CD4-positive, alpha-beta T cell treated with Interleukin-4 for 1 hour (primary cell): ENCODE measurements at regions not wholly inside any gene's neighbourhood (a gene's known extent, or its start where the extent isn't known, plus 50 kb on each side); places are given as distances from the start of the nearest gene placed in this dataset.

Experiments used
- DNase-seq, 2 donors: peaks; one replicate each; pipeline ENCODE4 v3.0.0-alpha.2; 2020 to 2022

- DNase-seq: no peak
These were observed 105.0 kb downstream of the TRIM29 start for GRCh38 chr11:120032766-120033390.

DNA sequence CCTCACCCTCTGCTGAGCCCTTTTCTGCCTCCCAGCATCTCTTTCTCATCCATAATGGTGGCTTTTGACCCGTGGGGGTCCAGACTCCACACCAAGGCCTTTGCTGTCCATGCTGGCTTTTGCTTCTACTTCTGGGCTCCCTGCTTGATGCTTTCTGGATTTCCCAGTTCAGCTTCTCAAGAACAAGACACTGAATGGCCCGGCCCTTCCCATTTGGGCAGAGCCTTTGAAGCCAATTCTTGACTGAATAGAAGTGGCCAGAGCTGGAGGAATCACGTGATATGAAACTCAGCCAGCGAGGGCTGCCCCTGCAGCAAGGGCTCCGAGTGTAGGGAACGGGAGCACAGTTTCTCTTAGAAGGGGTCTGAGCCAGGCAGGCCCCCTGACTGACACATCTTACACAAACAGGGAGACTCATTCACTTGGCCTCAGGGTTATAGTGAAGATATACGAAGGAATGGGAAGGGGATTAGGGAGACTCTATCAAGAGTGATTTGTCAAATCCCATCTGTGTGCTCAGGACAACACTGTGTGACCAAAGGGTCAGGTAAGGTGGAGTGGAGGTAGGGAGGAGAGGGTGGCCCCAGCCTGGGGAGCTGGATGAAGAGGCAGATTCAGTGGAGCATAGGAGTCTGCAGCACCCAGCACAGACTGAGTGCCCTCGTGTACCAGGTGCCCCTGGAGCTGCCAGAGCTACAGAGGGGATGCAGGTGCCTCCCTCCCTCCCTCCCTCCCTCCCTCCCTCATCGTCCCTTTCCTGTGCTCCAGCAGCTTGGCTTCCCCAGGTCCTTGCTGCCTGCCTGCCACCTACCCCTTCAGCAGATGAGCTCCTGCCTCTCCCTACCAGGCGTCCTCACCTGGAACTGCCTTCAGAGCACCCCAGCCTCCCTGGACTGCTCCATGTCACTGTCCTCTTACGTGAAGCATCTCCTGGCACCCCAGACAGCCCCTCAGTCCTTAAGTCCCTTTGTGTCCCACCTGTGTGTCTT lies 106.0 kb downstream of the TRIM29 start:
- no peak for DNase-seq

GRCh38 chr11:120031156-120031555 lies 106.8 kb downstream of the TRIM29 start:
- no peak for DNase-seq

DNA sequence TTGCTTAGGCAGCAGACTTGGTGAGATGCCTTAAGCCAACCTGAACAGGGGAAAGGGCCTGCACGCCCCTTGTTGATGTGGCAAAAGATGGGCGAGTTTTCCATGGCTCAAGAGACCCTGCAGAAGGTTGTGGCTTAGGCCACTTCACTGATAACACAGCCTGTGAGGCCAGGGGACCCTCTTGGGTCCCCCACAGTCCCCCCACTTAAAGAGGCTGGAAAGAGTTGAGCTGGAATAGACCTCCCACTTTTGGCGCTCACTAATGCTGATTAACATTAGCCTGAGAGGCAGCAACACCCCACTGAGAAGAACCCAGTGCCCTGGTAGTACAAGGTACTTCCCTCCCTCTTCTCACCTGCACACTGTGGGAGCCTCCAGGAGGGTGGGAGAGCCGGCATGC lies 107.5 kb downstream of the TRIM29 start:
- DNase-seq: no peak

DNA sequence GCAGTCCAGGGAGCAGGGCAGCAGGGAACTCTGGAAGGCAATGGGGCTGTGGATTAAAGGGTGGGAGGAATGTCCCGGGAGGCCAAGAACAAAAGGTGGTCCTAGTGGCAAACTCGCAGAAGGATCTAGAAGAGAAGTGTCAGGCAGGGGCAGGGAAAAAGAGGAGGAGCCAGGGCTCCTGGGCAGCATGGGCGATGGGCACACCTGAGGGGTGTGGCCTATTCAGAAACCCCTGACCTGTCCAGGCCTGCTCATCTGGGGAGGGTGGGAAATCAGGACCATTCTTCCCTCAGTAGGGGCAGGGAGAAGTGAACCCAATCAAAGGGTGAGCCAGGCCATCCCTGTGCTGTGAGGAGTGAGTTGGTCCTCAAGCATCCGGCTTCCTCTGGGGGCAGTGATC lies 108.6 kb downstream of the TRIM29 start:
- DNase-seq: no peak

DNA sequence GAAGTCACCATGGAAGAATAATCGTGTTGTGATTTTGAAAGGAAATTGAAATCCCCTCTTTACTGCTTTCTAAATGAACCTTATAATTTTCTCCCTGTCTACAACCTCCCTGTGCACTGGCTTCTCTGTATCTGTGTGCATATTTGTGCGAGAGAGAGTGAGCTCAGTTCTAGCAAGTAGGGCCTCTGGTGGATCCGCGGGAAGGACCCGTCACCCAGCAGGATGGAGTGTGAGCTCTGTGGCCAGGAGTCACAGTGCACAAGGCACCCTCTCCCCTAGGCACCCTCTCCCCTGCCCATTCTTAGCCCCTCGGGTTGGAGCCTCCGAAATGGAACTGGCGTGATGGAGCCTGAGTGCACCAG lies 109.0 kb downstream of the TRIM29 start:
- DNase-seq: no peak

- DNase-seq: no peak
These were observed 109.6 kb downstream of the TRIM29 start for GRCh38 chr11:120028181-120028896.

DNA sequence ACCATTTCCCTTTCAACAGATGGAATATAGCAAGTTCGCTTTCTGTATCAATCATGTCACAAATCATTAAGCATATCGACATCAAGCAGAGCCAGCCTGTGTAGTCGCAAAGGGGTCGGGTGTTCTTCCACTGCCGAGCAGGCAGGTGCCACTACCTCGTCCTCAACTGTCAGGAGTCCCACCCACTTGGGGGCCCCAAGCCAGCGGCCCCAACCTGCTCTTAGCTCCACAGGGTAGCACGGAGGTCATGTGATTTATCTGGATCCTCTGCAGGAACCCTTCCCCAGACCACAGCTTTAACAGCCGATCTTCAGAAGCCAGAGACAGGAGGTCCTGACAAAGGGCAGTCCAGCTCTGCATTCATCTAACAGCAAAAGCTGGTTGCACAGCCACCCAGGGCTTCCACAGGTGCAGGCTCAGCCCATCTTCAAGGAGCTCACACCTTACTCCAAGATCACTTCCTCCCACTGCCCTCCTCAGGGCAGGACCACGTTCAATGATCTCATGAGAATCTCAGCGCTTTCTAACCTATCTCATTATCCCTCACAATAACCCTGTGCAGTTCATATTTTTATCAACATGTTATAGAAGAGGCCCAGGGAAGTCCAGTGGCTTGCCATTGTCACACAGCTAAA lies 110.2 kb downstream of the TRIM29 start:
- no peak for DNase-seq

GRCh38 chr11:120025606-120026335 lies 112.1 kb downstream of the TRIM29 start:
- no peak for DNase-seq

- DNase-seq: no peak
These were observed 113.3 kb downstream of the TRIM29 start for GRCh38 chr11:120024586-120024985.

- DNase-seq: no peak
These were observed 113.9 kb downstream of the TRIM29 start for GRCh38 chr11:120024046-120024445.

GRCh38 chr11:120023551-120023950 lies 114.4 kb downstream of the TRIM29 start:
- DNase-seq: no peak

GRCh38 chr11:120023120-120023519 lies 114.8 kb downstream of the TRIM29 start:
- DNase-seq: no peak

DNA sequence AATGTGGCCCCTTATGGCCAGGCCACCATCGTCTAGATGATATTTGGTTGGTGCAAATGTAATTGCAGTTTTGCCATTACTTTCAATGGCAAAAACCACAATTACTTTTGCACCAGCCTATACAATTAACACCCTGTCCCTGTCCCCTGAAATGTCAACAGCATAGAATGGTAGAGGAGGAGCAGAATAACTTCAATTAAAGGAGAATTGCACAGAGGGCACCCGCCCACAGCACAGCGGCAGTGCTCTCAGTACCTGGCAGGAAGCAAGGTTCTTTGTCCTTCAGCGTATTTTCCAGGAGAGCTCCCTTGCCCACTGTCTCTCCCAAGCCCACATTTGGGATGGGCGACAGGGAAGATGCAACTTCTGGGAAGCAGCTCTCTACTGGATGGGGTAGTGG lies 115.3 kb downstream of the TRIM29 start:
- no peak for DNase-seq

DNA sequence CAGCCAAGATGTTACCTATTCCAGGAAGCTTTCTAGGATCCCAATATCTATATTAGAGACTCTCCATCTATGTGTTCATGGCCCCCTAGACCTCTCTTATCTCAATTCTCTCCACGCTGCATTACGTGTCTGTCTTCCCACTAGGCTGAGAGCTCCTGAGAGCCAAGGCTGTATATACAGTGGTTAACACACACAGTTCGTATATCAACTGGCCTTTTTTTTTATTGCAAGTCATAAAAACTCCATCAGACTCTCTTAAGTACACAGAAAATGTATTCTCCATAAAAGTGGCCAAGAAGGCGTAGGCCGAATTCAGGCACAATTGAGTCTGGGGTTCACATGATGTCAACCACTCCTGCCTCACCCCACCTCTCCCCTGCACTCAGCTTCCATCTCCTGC lies 115.9 kb downstream of the TRIM29 start:
- no peak for DNase-seq

DNA sequence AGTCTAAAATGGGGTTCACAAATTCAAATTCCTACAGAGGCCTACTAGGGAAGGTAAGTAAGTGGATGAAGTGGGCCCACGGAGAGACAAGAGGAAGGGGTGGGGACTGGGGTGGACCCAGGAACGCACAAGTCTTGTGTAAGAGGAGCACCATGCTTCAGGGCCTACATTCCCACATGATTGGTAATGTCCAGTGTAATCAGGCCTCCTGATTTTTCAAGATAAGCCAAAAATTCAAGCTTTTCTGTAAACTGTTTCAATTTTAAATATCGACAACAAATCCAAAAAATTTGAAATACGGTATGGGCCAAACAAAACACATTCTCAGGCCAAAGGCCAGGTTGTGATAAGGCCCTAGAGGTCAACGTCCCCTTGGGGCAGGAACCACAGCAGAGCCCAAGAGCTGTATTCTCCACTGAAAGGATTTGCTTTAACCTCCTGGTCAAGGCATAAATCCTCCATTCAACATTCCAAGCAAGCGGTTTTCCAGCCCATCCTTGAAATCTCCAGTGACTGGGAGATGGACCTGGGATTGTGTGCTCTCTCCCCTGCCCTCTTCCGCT lies 116.4 kb downstream of the TRIM29 start:
- no peak for DNase-seq

GRCh38 chr11:120020981-120021380 lies 116.9 kb downstream of the TRIM29 start:
- no peak for DNase-seq

DNA sequence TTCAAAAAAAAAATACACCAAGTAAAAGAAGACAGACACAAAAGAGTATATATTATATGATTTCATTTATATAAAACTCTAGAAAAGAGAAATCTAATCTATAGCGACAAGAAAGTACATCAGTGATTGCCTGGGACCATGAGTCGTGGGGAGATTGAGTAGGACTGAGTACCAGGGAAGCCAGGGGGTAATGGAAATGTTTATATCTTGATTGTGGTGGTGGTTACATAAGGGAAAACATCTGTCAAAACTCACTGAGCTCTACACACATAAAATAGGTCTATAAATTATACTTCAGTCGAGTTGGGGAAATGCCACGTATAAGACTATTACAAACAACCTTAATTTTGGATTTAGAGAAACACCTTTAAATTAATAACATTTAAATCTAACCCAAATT lies 117.4 kb downstream of the TRIM29 start:
- DNase-seq: no peak

- DNase-seq: no peak
These were observed 118.7 kb downstream of the TRIM29 start for GRCh38 chr11:120019191-120019590.

- DNase-seq: no peak
These were observed 120.2 kb downstream of the TRIM29 start for GRCh38 chr11:120017582-120018150.

- DNase-seq: no peak
These were observed 124.3 kb downstream of the TRIM29 start for GRCh38 chr11:120013325-120014250.
